ENCODE measurements at regions not wholly inside any gene's neighbourhood (a gene's known extent, or its start where the extent isn't known, plus 50 kb on each side); places are given as distances from the start of the nearest gene placed in this dataset.

GRCh38 chr1:4375812-4376211, 278.6 kb upstream of the AJAP1 start:
- TF ChIP-seq POLR2AphosphoS5 (IDR thresholded peaks at IDR 0.05; ENCODE audit: low read depth, low read length) (no peak), POLR2A (IDR thresholded peaks at IDR 0.05; ENCODE audit: low read depth, low read length) (no peak), TAF1 (IDR thresholded peaks at IDR 0.05; ENCODE audit: low read depth, low read length) (no peak), POU2F2 (IDR thresholded peaks at IDR 0.05; ENCODE audit: low read depth, low read length) (no peak)
